Kidney epithelial cell (primary cell): ENCODE measurements at regions not wholly inside any gene's neighbourhood (a gene's known extent, or its start where the extent isn't known, plus 50 kb on each side); places are given as distances from the start of the nearest gene placed in this dataset.

ENCODE experiments used
- DNase-seq: peaks from one replicate; pipeline ENCODE4 v3.0.0-alpha.2; 2010; ENCODE audit warnings: low read depth
- H3K27me3 ChIP-seq: 2 replicates; pipeline ENCODE4 v1.6.0; 2011; ENCODE audit warnings: low read length; ENCODE audit not compliant: control insufficient read depth, insufficient read depth
- H3K36me3 ChIP-seq: 2 replicates; pipeline ENCODE4 v1.5.1; 2011; ENCODE audit warnings: low read length; ENCODE audit not compliant: control insufficient read depth, insufficient read depth
- H3K4me3 ChIP-seq: 2 replicates; pipeline ENCODE4 v1.5.1; 2011; ENCODE audit warnings: low read depth, mild to moderate bottlenecking, control low read depth, low read length
- TF ChIP-seq, protein P1 (sequence below): IDR thresholded peaks from 2 replicates; pipeline ENCODE4 v1.5.1; 2011; ENCODE audit warnings: mild to moderate bottlenecking, moderate library complexity, low read length, control low read depth, inconsistent platforms; ENCODE audit not compliant: insufficient read depth, poor library complexity, severe bottlenecking

- Histone ChIP-seq H3K27me3 (no peaks in the 10 kb centered on the region), H3K4me3 (no peak overlapping the region), H3K36me3 (no peaks in the 10 kb centered on the region)
- DNase-seq, result no peak
- TF ChIP-seq, protein P1, sequence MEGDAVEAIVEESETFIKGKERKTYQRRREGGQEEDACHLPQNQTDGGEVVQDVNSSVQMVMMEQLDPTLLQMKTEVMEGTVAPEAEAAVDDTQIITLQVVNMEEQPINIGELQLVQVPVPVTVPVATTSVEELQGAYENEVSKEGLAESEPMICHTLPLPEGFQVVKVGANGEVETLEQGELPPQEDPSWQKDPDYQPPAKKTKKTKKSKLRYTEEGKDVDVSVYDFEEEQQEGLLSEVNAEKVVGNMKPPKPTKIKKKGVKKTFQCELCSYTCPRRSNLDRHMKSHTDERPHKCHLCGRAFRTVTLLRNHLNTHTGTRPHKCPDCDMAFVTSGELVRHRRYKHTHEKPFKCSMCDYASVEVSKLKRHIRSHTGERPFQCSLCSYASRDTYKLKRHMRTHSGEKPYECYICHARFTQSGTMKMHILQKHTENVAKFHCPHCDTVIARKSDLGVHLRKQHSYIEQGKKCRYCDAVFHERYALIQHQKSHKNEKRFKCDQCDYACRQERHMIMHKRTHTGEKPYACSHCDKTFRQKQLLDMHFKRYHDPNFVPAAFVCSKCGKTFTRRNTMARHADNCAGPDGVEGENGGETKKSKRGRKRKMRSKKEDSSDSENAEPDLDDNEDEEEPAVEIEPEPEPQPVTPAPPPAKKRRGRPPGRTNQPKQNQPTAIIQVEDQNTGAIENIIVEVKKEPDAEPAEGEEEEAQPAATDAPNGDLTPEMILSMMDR, result no peak
These were observed 115.7 kb downstream of the SLIT2 start for GRCh38 chr4:20367446-20367845.

- Histone ChIP-seq H3K4me3 (no peak overlapping the region), H3K36me3 (no peaks in the 10 kb centered on the region), H3K27me3 (no peaks in the 10 kb centered on the region)
- TF ChIP-seq, protein P1, result no peak
- no peak for DNase-seq
These were observed 117.2 kb downstream of the SLIT2 start for GRCh38 chr4:20368926-20369325.

GRCh38 chr4:20370274-20370673 is 118.6 kb downstream of the SLIT2 start:
- TF ChIP-seq, protein P1, result no peak
- Histone ChIP-seq H3K4me3 (no peak overlapping the region), H3K27me3 (no peaks in the 10 kb centered on the region), H3K36me3 (no peaks in the 10 kb centered on the region)
- DNase-seq, result no peak

GRCh38 chr4:20376070-20376469 is 124.4 kb downstream of the SLIT2 start:
- H3K4me3 ChIP-seq, result no peak overlapping the region
- DNase-seq, result no peak
- no peaks in the 10 kb centered on the region for H3K27me3 ChIP-seq
- TF ChIP-seq, protein P1, result no peak
- H3K36me3 ChIP-seq, result no peaks in the 10 kb centered on the region

DNA sequence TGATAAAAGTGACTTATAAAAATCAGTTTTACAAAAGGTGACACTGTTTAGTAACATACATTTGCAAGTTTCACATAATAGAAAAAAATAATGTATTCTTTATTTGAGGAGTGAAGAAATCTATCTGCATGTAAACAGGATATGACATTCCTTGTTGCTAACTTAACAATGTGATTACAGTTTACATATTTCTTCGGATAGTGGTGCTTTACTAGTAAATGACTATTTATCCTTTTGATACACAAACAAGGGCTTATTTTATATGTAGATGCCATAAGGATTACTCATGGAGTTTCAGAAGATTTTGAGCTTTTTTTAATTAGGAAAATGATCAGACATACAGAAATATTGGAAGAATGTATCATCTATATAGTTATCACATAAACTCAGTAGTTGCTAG is 126.5 kb downstream of the SLIT2 start:
- Histone ChIP-seq H3K27me3 (no peaks in the 10 kb centered on the region), H3K4me3 (no peak overlapping the region), H3K36me3 (no peaks in the 10 kb centered on the region)
- TF ChIP-seq, protein P1, result no peak
- DNase-seq, result no peak

GRCh38 chr4:20381005-20381404 is 129.3 kb downstream of the SLIT2 start:
- Histone ChIP-seq H3K4me3 (no peak overlapping the region), H3K27me3 (no peaks in the 10 kb centered on the region), H3K36me3 (no peaks in the 10 kb centered on the region)
- DNase-seq, result no peak
- TF ChIP-seq, protein P1, result no peak
